Endothelial cell (in vitro differentiated cells): ENCODE measurements at regions not wholly inside any gene's neighbourhood (a gene's known extent, or its start where the extent isn't known, plus 50 kb on each side); places are given as distances from the start of the nearest gene placed in this dataset.

Experiments used
- DNase-seq: peaks from one replicate; pipeline ENCODE4 v3.0.0; 2021; ENCODE audit warnings: low spot score
- H3K27ac Mint-ChIP-seq: one replicate; pipeline ENCODE4 v1.8.0; 2021; ENCODE audit warnings: mixed read lengths, inconsistent platforms; ENCODE audit not compliant: unreplicated experiment
- H3K27me3 Mint-ChIP-seq: one replicate; pipeline ENCODE4 v1.8.0; 2021; ENCODE audit warnings: mild to moderate bottlenecking, moderate library complexity, mixed read lengths, inconsistent platforms; ENCODE audit not compliant: unreplicated experiment
- H3K36me3 Mint-ChIP-seq: one replicate; pipeline ENCODE4 v1.8.0; 2021; ENCODE audit warnings: mild to moderate bottlenecking, low read depth, mixed read lengths, inconsistent platforms; ENCODE audit not compliant: unreplicated experiment
- H3K4me1 Mint-ChIP-seq: one replicate; pipeline ENCODE4 v1.8.0; 2021; ENCODE audit warnings: mild to moderate bottlenecking, mixed read lengths, inconsistent platforms; ENCODE audit not compliant: unreplicated experiment
- H3K4me3 Mint-ChIP-seq: one replicate; pipeline ENCODE4 v1.8.0; 2021; ENCODE audit warnings: mild to moderate bottlenecking, mixed read lengths, inconsistent platforms; ENCODE audit not compliant: unreplicated experiment
- H3K9me3 Mint-ChIP-seq: one replicate; pipeline ENCODE4 v1.8.0; 2021; ENCODE audit warnings: mixed read lengths, inconsistent platforms; ENCODE audit not compliant: unreplicated experiment
- TF ChIP-seq, protein P1 (sequence below): fragments of 200-600 bp; sonication (generic); IDR thresholded peaks from one replicate; pipeline ENCODE4 v1.5.0; 2021; ENCODE audit warnings: antibody characterized with exemption; ENCODE audit not compliant: unreplicated experiment

DNA sequence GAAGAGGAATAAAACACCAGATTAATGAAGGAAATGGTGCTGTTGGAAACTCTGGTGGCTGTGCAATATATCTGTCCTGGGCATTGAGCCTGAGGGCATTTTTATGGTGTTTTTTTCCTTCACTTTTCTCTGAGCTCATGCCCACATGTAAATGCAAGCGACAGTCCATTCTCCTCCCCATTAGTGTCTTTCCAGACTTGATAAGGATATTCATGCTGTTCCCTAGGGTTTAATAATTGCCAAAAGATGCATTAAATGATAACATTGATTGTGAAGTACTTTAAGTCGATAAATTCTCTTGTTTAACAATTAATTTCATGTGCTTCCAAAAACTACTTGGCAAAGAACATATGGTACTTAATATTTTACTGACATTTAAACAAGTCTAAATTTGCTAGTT is 384.7 kb downstream of the MDFIC start:
- TF ChIP-seq, protein P1, sequence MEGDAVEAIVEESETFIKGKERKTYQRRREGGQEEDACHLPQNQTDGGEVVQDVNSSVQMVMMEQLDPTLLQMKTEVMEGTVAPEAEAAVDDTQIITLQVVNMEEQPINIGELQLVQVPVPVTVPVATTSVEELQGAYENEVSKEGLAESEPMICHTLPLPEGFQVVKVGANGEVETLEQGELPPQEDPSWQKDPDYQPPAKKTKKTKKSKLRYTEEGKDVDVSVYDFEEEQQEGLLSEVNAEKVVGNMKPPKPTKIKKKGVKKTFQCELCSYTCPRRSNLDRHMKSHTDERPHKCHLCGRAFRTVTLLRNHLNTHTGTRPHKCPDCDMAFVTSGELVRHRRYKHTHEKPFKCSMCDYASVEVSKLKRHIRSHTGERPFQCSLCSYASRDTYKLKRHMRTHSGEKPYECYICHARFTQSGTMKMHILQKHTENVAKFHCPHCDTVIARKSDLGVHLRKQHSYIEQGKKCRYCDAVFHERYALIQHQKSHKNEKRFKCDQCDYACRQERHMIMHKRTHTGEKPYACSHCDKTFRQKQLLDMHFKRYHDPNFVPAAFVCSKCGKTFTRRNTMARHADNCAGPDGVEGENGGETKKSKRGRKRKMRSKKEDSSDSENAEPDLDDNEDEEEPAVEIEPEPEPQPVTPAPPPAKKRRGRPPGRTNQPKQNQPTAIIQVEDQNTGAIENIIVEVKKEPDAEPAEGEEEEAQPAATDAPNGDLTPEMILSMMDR = no peak
- H3K27ac Mint-ChIP-seq = no peak overlapping the region
- no peak overlapping the region for H3K4me3 Mint-ChIP-seq
- no peaks in the 10 kb centered on the region for H3K36me3 Mint-ChIP-seq
- H3K27me3 Mint-ChIP-seq = no peaks in the 10 kb centered on the region
- no peaks in the 10 kb centered on the region for H3K4me1 Mint-ChIP-seq
- H3K9me3 Mint-ChIP-seq = no peaks in the 10 kb centered on the region
- no peak for DNase-seq

DNA sequence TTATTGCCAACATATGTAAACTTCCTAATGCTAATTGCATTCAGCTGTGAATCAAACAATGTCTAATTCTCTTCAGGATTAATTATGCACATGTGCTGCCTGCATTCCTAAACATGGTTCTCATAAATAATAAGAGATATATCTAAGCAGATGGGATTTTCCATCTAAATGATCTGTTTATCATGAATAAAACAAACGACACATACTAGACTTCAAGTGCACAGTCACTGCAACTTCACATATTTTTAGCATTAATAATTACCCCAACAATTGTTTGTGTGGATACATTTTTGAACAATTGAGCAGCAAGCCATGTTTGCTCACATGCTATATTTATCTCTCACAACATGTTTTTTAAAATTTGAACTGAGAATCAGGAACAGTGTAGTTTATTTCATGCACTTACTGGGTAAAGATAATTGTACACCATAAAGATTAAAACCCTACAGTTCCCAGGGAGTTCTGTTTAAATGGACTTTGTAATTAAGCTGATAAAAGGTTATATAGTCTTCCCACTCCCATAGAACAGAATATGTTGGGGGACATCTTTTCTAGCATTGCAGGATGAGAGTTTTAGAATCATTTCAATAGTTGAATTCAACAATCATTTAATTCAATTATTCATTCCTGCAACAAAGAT is 378.5 kb downstream of the MDFIC start:
- no peaks in the 10 kb centered on the region for H3K4me1 Mint-ChIP-seq
- TF ChIP-seq, protein P1 = no peak
- no peaks in the 10 kb centered on the region for H3K36me3 Mint-ChIP-seq
- DNase-seq = no peak
- no peak overlapping the region for H3K27ac Mint-ChIP-seq
- no peaks in the 10 kb centered on the region for H3K27me3 Mint-ChIP-seq
- no peaks in the 10 kb centered on the region for H3K9me3 Mint-ChIP-seq
- no peak overlapping the region for H3K4me3 Mint-ChIP-seq

DNA sequence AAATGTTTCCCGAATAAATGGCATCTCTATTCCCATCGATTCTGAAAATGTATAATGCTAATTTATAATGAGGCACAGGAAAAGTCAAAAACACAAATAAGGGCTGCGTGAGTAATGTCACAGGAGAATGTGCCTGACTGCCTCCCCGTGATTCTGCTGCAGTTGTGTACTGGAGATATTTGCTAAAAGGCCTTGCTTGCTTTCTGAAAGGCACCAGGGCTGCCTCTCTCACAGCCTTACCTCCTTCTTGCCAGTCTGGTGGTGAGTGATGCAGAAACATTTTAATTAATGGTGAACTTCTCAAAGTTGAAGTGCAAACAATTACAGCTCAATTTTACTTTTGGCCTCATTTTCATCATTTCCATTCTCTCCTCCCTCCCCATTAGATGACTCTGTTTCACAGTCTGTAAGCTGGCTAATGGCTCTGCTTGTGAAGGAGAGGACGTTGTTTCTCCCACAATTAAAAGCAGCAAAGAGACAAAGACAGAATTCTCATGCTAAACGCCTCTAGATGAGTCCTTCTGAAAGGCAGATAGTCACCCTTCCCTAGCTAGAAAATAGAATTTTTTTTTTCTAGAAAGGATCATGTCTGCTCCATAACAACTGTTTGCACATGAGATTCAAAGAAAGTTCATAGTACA is 377.6 kb downstream of the MDFIC start:
- Mint-ChIP-seq H3K36me3 (no peaks in the 10 kb centered on the region), H3K4me3 (no peak overlapping the region), H3K27me3 (no peaks in the 10 kb centered on the region), H3K27ac (no peak overlapping the region), H3K9me3 (no peaks in the 10 kb centered on the region), H3K4me1 (no peaks in the 10 kb centered on the region)
- TF ChIP-seq, protein P1 = no peak
- DNase-seq = no peak

DNA sequence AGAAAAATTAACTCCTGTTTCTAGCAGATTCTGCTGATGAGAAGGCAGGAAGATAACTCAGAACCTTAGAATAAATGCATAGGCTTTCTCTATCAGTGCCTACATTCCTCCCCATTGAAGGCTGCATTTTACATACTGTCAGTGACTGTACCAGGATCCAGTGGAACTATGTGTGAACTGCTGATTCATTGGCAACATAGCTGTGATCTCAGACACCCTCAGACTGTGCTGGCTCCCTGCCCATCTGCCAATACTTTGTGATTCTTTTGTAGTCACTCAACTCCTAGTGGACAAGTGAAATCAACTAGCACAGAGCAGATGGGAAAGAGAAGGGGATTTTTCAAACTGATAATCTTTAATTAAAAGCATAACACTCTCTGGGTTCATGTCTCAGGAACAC is 375.8 kb downstream of the MDFIC start:
- TF ChIP-seq, protein P1 = no peak
- H3K27ac Mint-ChIP-seq = no peak overlapping the region
- DNase-seq = no peak
- no peaks in the 10 kb centered on the region for H3K4me1 Mint-ChIP-seq
- H3K9me3 Mint-ChIP-seq = no peaks in the 10 kb centered on the region
- H3K27me3 Mint-ChIP-seq = no peaks in the 10 kb centered on the region
- H3K4me3 Mint-ChIP-seq = no peak overlapping the region
- H3K36me3 Mint-ChIP-seq = no peaks in the 10 kb centered on the region

DNA sequence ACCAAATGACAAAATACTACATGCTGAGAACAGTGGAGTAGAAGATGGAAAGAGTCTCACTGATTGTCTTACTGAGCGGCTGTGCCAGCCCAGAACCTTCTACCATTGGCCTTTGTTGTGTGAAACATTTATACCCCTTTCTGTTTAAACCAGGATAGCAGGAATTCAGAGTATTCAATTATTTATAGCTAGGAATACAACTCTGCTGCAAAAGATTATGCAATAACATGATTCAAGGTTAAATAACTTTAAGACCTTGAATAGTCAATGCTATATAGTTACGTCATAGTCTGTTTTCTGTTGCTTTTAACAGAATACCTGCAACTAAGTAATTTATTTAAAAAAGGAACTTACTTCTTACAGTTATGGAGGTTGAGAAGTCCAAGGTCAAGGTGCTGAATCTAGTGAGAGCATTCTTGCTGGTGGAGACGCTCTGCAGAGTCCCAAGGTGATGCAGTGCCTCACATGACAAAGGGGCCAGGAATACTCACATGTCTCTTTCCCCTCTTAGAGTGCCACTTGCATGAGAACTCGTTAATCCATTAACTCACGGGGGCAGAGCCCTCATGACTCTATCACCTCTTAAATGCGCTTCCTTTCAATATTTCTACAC is 371.8 kb downstream of the MDFIC start:
- H3K27me3 Mint-ChIP-seq = no peaks in the 10 kb centered on the region
- H3K4me3 Mint-ChIP-seq = no peak overlapping the region
- no peaks in the 10 kb centered on the region for H3K4me1 Mint-ChIP-seq
- H3K27ac Mint-ChIP-seq = no peak overlapping the region
- TF ChIP-seq, protein P1 = no peak
- H3K36me3 Mint-ChIP-seq = no peaks in the 10 kb centered on the region
- DNase-seq = no peak
- no peaks in the 10 kb centered on the region for H3K9me3 Mint-ChIP-seq
